OCI-LY7 (cell line): ENCODE measurements at regions not wholly inside any gene's neighbourhood (a gene's known extent, or its start where the extent isn't known, plus 50 kb on each side); places are given as distances from the start of the nearest gene placed in this dataset.

ENCODE experiments used
- CTCF ChIP-seq: fragments of 200-600 bp; sonication (generic); conservative IDR thresholded peaks from 2 replicates; pipeline ENCODE4 v1.5.1; 2014; ENCODE audit warnings: mild to moderate bottlenecking, antibody characterized with exemption, low read length, moderate library complexity, mixed read lengths
- EZH2phosphoT487 ChIP-seq: fragments of 200-600 bp; sonication (generic); IDR thresholded peaks from 2 replicates; pipeline ENCODE4 v1.6.1; 2018; ENCODE audit warnings: low read depth, borderline replicate concordance, mild to moderate bottlenecking, mixed run types, antibody characterized with exemption, low read length, moderate library complexity, mixed read lengths

GRCh38 chr7:15854841-15855524, 168.5 kb upstream of the MEOX2 start:
- TF ChIP-seq CTCF (no peak), EZH2phosphoT487 (no peak)
